GM18868 (cell line): ENCODE measurements at regions not wholly inside any gene's neighbourhood (a gene's known extent, or its start where the extent isn't known, plus 50 kb on each side); places are given as distances from the start of the nearest gene placed in this dataset.
"Not testable (repeated sequence)": the region's sequence is repeated elsewhere in the genome, so short reads cannot be mapped to it uniquely, and the experiment has no call there.

ENCODE experiments used
- ATAC-seq: cut with Tn5 transposase; IDR thresholded peaks from one replicate; pipeline ENCODE4 v1.9.1; 2021; ENCODE audit warnings: mild to moderate bottlenecking, moderate library complexity; ENCODE audit not compliant: unreplicated experiment

- ATAC-seq, result no peak
These were observed 105.9 kb downstream of the IL12A start for GRCh38 chr3:160094562-160094961.

GRCh38 chr3:160097478-160097877, 108.8 kb downstream of the IL12A start:
- ATAC-seq, result no peak

GRCh38 chr3:160098261-160098908, 109.8 kb downstream of the IL12A start:
- ATAC-seq, result peak; percentile 38

GRCh38 chr3:160098926-160099626, 110.4 kb downstream of the IL12A start:
- ATAC-seq, result no peak

- peak; percentile 61 for ATAC-seq
These were observed 111.2 kb downstream of the IL12A start for GRCh38 chr3:160099834-160100233.

GRCh38 chr3:160100610-160101009, 112.0 kb downstream of the IL12A start:
- no peak for ATAC-seq

- not testable (repeated sequence) for ATAC-seq
These were observed 113.4 kb downstream of the IL12A start for GRCh38 chr3:160102001-160102400.

- ATAC-seq, result no peak
These were observed 114.8 kb downstream of the IL12A start for GRCh38 chr3:160103397-160103796.

GRCh38 chr3:160105907-160106584, 117.4 kb downstream of the IL12A start:
- ATAC-seq, result peak; percentile 61

- no peak for ATAC-seq
These were observed 118.0 kb upstream of the C3orf80 start for GRCh38 chr3:160106905-160107861.

- ATAC-seq, result no peak
These were observed 116.9 kb upstream of the C3orf80 start for GRCh38 chr3:160108362-160108761.

- ATAC-seq, result no peak
These were observed 112.7 kb upstream of the C3orf80 start for GRCh38 chr3:160112481-160112880.

GRCh38 chr3:160112996-160113395, 112.2 kb upstream of the C3orf80 start:
- ATAC-seq, result no peak

GRCh38 chr3:160114355-160114995, 110.7 kb upstream of the C3orf80 start:
- no peak for ATAC-seq

- no peak for ATAC-seq
These were observed 109.8 kb upstream of the C3orf80 start for GRCh38 chr3:160115387-160115786.

GRCh38 chr3:160124224-160124623, 101.0 kb upstream of the C3orf80 start:
- ATAC-seq, result no peak

GRCh38 chr3:160125258-160125657, 100.0 kb upstream of the C3orf80 start:
- no peak for ATAC-seq

- ATAC-seq, result no peak
These were observed 99.2 kb upstream of the C3orf80 start for GRCh38 chr3:160126051-160126450.

GRCh38 chr3:160126761-160127160, 98.5 kb upstream of the C3orf80 start:
- ATAC-seq, result no peak

GRCh38 chr3:160127308-160127707, 97.9 kb upstream of the C3orf80 start:
- ATAC-seq, result peak; percentile 55
